H9 (cell line): ENCODE measurements at regions not wholly inside any gene's neighbourhood (a gene's known extent, or its start where the extent isn't known, plus 50 kb on each side); places are given as distances from the start of the nearest gene placed in this dataset.

Source experiments
- DNase-seq: peaks from one replicate; pipeline ENCODE4 v3.0.0-alpha.2; 2017
- H2AFZ ChIP-seq: one replicate; pipeline ENCODE4 v1.6.1; 2013; ENCODE audit warnings: mild to moderate bottlenecking, low read length, control low read depth, moderate library complexity
- H2AK5ac ChIP-seq: 2 replicates; pipeline ENCODE4 v1.6.1; 2013; ENCODE audit warnings: low read length, control low read depth, mixed read lengths; ENCODE audit not compliant: insufficient read length
- H2BK120ac ChIP-seq: one replicate; pipeline ENCODE4 v1.6.1; 2013; ENCODE audit warnings: low read depth, mild to moderate bottlenecking, low read length, control low read depth, inconsistent platforms; ENCODE audit not compliant: poor library complexity, severe bottlenecking
- H2BK12ac ChIP-seq: 2 replicates; pipeline ENCODE4 v1.6.1; 2013; ENCODE audit warnings: low read length, control low read depth, mixed read lengths, low read depth; ENCODE audit not compliant: insufficient read length
- H2BK15ac ChIP-seq: 2 replicates; pipeline ENCODE4 v1.6.1; 2013; ENCODE audit warnings: low read depth, low read length, control low read depth
- H2BK20ac ChIP-seq: one replicate; pipeline ENCODE4 v1.6.1; 2013; ENCODE audit warnings: low read depth, mild to moderate bottlenecking, low read length, control low read depth, inconsistent platforms; ENCODE audit not compliant: poor library complexity, severe bottlenecking
- H2BK5ac ChIP-seq: 2 replicates; pipeline ENCODE4 v1.6.1; 2013; ENCODE audit warnings: low read length, control low read depth, mixed read lengths; ENCODE audit not compliant: insufficient read length
- H3K14ac ChIP-seq: 2 replicates; pipeline ENCODE4 v1.6.1; 2013; ENCODE audit warnings: low read length, control low read depth; ENCODE audit not compliant: insufficient read depth
- H3K18ac ChIP-seq: 2 replicates; pipeline ENCODE4 v1.6.1; 2013; ENCODE audit warnings: low read depth, mild to moderate bottlenecking, mixed read lengths, low read length, control low read depth; ENCODE audit not compliant: insufficient read length
- H3K23ac ChIP-seq: 2 replicates; pipeline ENCODE4 v1.6.1; 2013; ENCODE audit warnings: low read length, control low read depth, mixed read lengths, low read depth; ENCODE audit not compliant: insufficient read length
- H3K23me2 ChIP-seq: 2 replicates; pipeline ENCODE4 v1.6.1; 2013; ENCODE audit warnings: low read depth, mild to moderate bottlenecking, mixed read lengths, low read length, control low read depth; ENCODE audit not compliant: insufficient read length, poor library complexity, severe bottlenecking
- H3K27ac ChIP-seq: 2 replicates; pipeline ENCODE4 v1.5.1; 2013; ENCODE audit warnings: low read length, control low read depth, mixed read lengths, low read depth; ENCODE audit not compliant: insufficient read length
- H3K27me3 ChIP-seq: 2 replicates; pipeline ENCODE4 v1.6.1; 2013; ENCODE audit warnings: low read length, control low read depth, inconsistent platforms; ENCODE audit not compliant: insufficient read depth
- H3K4ac ChIP-seq: 2 replicates; pipeline ENCODE4 v1.6.1; 2013; ENCODE audit warnings: low read depth, mild to moderate bottlenecking, control low read depth, inconsistent platforms, low read length, moderate library complexity
- H3K4me1 ChIP-seq: 2 replicates; pipeline ENCODE4 v1.6.1; 2013; ENCODE audit warnings: low read length, control low read depth, inconsistent platforms; ENCODE audit not compliant: insufficient read depth
- H3K4me2 ChIP-seq: 2 replicates; pipeline ENCODE4 v1.6.1; 2013; ENCODE audit warnings: low read length, control low read depth, mixed read lengths; ENCODE audit not compliant: insufficient read length, insufficient read depth
- H3K56ac ChIP-seq: 2 replicates; pipeline ENCODE4 v1.6.1; 2013; ENCODE audit warnings: low read depth, mild to moderate bottlenecking, mixed read lengths, low read length, control low read depth; ENCODE audit not compliant: insufficient read length
- H3K79me1 ChIP-seq: 2 replicates; pipeline ENCODE4 v1.6.1; 2013; ENCODE audit warnings: low read depth, mild to moderate bottlenecking, moderate library complexity, low read length, control low read depth, inconsistent platforms; ENCODE audit not compliant: insufficient read depth, poor library complexity, severe bottlenecking
- H3K79me2 ChIP-seq: 2 replicates; pipeline ENCODE4 v1.6.1; 2013; ENCODE audit warnings: low read length, control low read depth, inconsistent platforms; ENCODE audit not compliant: insufficient read depth
- H3K9ac ChIP-seq: 2 replicates; pipeline ENCODE4 v1.6.1; 2013; ENCODE audit warnings: low read length, control low read depth, mixed read lengths; ENCODE audit not compliant: insufficient read length; ENCODE audit errors: extremely low read depth
- H3K9me3 ChIP-seq: one replicate; pipeline ENCODE4 v1.6.1; 2013; ENCODE audit warnings: low read depth, low read length, inconsistent platforms; ENCODE audit not compliant: control insufficient read depth
- H3T11ph ChIP-seq: one replicate; pipeline ENCODE4 v1.6.1; 2013; ENCODE audit warnings: mild to moderate bottlenecking, low read length, control low read depth, inconsistent platforms
- H4K20me1 ChIP-seq: one replicate; pipeline ENCODE4 v1.6.1; 2013; ENCODE audit not compliant: control insufficient read depth, insufficient read length, insufficient read depth
- H4K5ac ChIP-seq: 2 replicates; pipeline ENCODE4 v1.6.1; 2013; ENCODE audit warnings: low read depth, mild to moderate bottlenecking, mixed read lengths, low read length, control low read depth; ENCODE audit not compliant: insufficient read length
- H4K8ac ChIP-seq: replicated peaks from 2 replicates; pipeline ENCODE4 v1.6.1; 2013; ENCODE audit warnings: low read length, control low read depth, mixed read lengths, low read depth; ENCODE audit not compliant: insufficient read length
- H4K91ac ChIP-seq: 2 replicates; pipeline ENCODE4 v1.6.1; 2013; ENCODE audit warnings: low read depth, mild to moderate bottlenecking, moderate library complexity, mixed read lengths, low read length, control low read depth; ENCODE audit not compliant: insufficient read length
- H3K27ac Mint-ChIP-seq, 3 experiments: 2 replicates in 2 of 3; 3 replicates in 1 of 3; pipeline ENCODE4 v1.8.0; 2020 to 2021; ENCODE audit warnings: mixed read lengths in 3 of 3, mild to moderate bottlenecking in 1 of 3, moderate library complexity in 1 of 3
- H3K27me3 Mint-ChIP-seq: 2 replicates; pipeline ENCODE4 v1.8.0; 2021; ENCODE audit warnings: low read depth, mild to moderate bottlenecking, moderate library complexity, mixed read lengths
- H3K36me3 Mint-ChIP-seq, 3 experiments: 2 replicates in 2 of 3; 3 replicates in 1 of 3; pipeline ENCODE4 v1.8.0; 2020 to 2021; ENCODE audit warnings: low read depth in 3 of 3, mixed read lengths in 3 of 3; ENCODE audit not compliant: insufficient read depth in 1 of 3
- H3K4me1 Mint-ChIP-seq, 2 experiments: 2 replicates each; pipeline ENCODE4 v1.8.0; 2020; ENCODE audit warnings: mixed read lengths in 2 of 2
- H3K4me3 Mint-ChIP-seq, 2 experiments: 2 replicates in 1 of 2; 3 replicates in 1 of 2; pipeline ENCODE4 v1.8.0; 2020 to 2021; ENCODE audit warnings: mild to moderate bottlenecking in 2 of 2, mixed read lengths in 2 of 2, moderate library complexity in 1 of 2
- H3K9me3 Mint-ChIP-seq, 2 experiments: 2 replicates in 1 of 2; 3 replicates in 1 of 2; pipeline ENCODE4 v1.8.0; 2020; ENCODE audit warnings: mild to moderate bottlenecking in 2 of 2, mixed read lengths in 2 of 2, moderate library complexity in 1 of 2
- WGBS: extraction: QIAGEN DNeasy Blood & Tissue Kit; methylation state at CpG from one replicate; pipeline ENCODE4 v1.1.7; 2013; ENCODE audit warnings: missing lambda C conversion rate, low lambda C conversion rate, mixed read lengths; ENCODE audit not compliant: insufficient read length; ENCODE audit errors: extremely low coverage; 5-methylcytosine and 5-hydroxymethylcytosine counted together
- TF ChIP-seq, protein P1 (sequence below): fragments of 200-600 bp; sonication (generic); conservative IDR thresholded peaks from 3 replicates; pipeline ENCODE4 v1.8.0; 2021; ENCODE audit warnings: antibody characterized with exemption, mild to moderate bottlenecking

DNA sequence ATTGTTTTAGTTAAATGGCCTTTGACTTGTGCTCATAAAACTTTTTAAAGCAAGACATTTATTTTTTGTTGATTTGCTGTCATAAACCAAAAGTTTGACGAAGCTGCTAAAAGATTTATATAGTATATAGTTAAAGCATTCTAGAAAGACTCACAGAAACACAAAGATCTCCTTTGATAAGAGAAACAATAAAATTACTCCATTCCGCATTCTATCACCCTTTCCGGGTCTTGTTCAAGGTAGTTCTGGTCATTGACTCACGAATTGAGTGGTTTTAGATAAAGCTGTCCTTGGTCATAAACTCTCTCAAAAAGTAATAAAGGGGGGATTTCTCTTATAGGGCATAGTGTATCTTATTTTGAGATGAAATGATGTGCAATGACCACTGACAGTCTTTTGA lies 1010.5 kb upstream of the NCAM2 start:
- H2BK12ac ChIP-seq = no peak overlapping the region
- no peaks in the 10 kb centered on the region for H3K23me2 ChIP-seq
- H3K27ac ChIP-seq = no peak overlapping the region
- no peak overlapping the region for H2AFZ ChIP-seq
- no CpG with 5 or more reads among the region's 4 CpGs for WGBS
- no peaks in the 10 kb centered on the region for H3K79me2 ChIP-seq
- no peak overlapping the region for H3K4ac ChIP-seq
- no peak overlapping the region for H3K14ac ChIP-seq
- no peak overlapping the region for H2BK5ac ChIP-seq
- H2BK20ac ChIP-seq = no peak overlapping the region
- H3T11ph ChIP-seq = no peak overlapping the region
- no peak overlapping the region for H2BK120ac ChIP-seq
- no peaks in the 10 kb centered on the region for H3K27me3 ChIP-seq
- no peak overlapping the region for H3K9ac ChIP-seq
- H4K91ac ChIP-seq = no peak overlapping the region
- no peak overlapping the region for H4K5ac ChIP-seq
- H2BK15ac ChIP-seq = no peak overlapping the region
- no peaks in the 10 kb centered on the region for H3K4me1 ChIP-seq
- H3K9me3 ChIP-seq = no peaks in the 10 kb centered on the region
- Mint-ChIP-seq H3K4me1 (no peaks in the 10 kb centered on the region), H3K27me3 (no peaks in the 10 kb centered on the region), H3K9me3 (no peaks in the 10 kb centered on the region), H3K27ac (no peak overlapping the region), H3K4me3 (no peak overlapping the region), H3K36me3 (no peaks in the 10 kb centered on the region)
- no peak overlapping the region for H3K18ac ChIP-seq
- H4K20me1 ChIP-seq = no peaks in the 10 kb centered on the region
- H3K4me2 ChIP-seq = no peak overlapping the region
- no peak overlapping the region for H3K56ac ChIP-seq
- H2AK5ac ChIP-seq = no peak overlapping the region
- no peak overlapping the region for H3K23ac ChIP-seq
- no peak overlapping the region for H4K8ac ChIP-seq
- no peaks in the 10 kb centered on the region for H3K79me1 ChIP-seq
- TF ChIP-seq, protein P1, sequence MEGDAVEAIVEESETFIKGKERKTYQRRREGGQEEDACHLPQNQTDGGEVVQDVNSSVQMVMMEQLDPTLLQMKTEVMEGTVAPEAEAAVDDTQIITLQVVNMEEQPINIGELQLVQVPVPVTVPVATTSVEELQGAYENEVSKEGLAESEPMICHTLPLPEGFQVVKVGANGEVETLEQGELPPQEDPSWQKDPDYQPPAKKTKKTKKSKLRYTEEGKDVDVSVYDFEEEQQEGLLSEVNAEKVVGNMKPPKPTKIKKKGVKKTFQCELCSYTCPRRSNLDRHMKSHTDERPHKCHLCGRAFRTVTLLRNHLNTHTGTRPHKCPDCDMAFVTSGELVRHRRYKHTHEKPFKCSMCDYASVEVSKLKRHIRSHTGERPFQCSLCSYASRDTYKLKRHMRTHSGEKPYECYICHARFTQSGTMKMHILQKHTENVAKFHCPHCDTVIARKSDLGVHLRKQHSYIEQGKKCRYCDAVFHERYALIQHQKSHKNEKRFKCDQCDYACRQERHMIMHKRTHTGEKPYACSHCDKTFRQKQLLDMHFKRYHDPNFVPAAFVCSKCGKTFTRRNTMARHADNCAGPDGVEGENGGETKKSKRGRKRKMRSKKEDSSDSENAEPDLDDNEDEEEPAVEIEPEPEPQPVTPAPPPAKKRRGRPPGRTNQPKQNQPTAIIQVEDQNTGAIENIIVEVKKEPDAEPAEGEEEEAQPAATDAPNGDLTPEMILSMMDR = no peak
- DNase-seq = no peak
